GM18502 (cell line): ENCODE measurements at regions not wholly inside any gene's neighbourhood (a gene's known extent, or its start where the extent isn't known, plus 50 kb on each side); places are given as distances from the start of the nearest gene placed in this dataset.
"Not testable (repeated sequence)": the region's sequence is repeated elsewhere in the genome, so short reads cannot be mapped to it uniquely, and the experiment has no call there.

ENCODE experiments used
- ATAC-seq: cut with Tn5 transposase; IDR thresholded peaks from one replicate; pipeline ENCODE4 v1.9.1; 2021; ENCODE audit warnings: mild to moderate bottlenecking; ENCODE audit not compliant: unreplicated experiment, poor library complexity

GRCh38 chr1:55476445-55477015, 261.4 kb upstream of the USP24 start:
- ATAC-seq: no peak

DNA sequence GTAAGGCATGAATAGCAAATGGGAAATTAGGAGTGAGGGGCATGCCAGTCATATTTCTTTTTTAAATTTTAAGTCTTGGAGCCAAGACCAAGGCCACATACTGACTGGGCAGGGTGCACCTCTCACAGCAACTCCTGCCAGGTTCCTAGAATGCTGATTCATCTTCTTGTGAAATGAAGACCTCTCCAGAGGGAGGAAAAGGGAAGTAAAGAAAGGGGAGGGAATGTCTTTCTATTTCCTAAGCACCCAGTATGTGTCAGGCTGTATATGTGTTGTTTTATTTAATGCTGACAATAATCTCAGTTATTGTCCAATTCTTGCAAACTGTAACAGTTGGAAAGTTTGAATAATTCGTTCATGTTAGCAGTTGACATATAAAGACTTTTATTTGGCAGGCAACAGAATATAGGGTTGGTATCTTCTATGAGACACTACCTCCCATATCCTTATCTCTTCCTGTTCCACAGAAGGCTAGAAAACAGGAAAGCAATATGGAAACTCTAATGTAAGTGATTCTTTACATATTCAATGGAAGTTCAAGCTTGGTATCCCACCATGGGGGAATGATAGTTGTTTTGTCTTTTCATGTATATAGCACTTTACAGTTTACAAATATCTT, 259.1 kb upstream of the USP24 start:
- no peak for ATAC-seq

GRCh38 chr1:55473661-55474060, 258.5 kb upstream of the USP24 start:
- ATAC-seq: no peak

DNA sequence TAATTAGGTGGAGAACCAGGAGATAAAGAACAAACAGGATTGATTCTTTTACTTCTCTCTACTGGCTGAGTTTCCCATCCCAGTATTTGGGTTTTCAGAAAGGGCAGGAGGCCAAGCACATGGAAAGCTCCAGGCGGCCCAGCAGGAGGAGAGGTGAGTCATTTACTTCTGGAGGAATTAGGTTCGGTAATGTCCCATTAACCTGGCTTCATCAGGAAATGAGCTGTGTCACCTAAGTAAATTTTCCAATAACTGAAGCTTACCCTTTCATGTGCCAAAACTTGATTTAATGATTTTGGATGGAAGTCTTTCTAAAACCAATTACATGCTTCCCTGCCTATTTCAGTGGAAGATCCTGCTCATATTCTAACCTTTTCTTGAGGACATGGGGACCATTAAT, 257.6 kb upstream of the USP24 start:
- no peak for ATAC-seq

DNA sequence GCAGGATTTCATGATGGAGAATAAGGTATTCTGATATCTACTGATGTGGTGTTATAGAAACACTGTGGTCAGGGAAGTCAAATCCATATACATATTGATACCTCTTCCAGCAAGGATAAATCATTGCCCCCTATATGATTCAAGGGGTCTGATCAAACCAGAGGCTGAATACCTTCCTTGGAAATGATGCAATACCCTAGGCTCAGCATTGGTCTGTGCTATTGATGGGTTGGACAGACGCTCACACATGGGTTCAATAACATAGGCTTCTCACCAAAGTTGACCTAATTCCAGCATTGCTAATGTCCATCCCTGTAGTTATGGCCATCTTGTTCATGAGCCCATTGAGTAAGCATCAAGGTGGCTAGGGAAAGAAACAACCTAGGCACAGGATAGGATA, 257.0 kb upstream of the USP24 start:
- no peak for ATAC-seq

DNA sequence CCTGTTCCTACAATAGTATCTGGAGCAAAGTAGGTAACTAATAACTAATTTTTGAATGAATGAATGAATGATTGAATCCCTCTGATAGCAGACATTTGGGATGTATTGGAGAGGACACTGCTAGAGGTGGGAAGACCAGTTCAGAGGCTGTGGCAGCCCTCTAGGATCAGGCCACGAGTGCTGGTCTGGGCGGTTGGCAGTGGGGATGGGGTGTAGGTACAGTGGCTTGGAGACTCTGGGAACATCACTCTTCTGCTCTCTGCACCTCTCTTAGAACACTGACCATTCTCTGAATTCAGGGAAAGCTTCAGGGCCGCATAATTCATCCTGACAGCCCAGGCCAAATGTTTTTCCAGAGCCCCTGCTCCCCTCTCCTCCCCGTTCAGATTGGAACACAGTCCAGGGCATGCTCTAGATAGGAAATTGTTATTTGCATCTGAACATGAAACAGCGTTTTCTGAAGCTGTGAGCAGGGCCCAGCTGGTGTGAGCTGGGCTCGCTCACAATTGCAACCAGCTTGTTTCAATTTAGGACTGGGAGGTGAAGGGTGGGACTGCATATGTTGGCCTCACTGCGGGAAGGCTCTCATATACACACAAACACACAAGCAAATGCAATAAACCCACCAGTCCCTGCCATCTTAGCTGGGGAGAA, 253.1 kb upstream of the USP24 start:
- no peak for ATAC-seq

DNA sequence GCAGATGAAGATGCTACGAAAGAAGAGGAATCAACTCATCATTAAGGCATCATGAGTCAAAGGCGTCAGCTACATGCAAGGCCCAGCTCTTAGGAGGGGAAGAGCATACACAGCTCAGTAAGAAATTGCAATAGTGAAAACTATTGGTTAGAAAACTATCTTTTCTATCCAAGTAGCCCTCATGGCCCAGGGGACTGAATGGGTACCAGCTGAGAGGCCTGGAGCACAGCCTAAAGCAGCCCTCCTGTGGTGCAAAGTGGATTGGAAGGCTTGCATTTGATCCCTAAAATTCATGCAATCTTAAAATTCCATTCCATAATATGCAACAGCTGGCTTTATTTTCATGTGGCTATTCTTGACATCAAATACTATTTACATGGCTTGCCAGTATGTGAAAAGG, 251.8 kb upstream of the USP24 start:
- ATAC-seq: no peak

GRCh38 chr1:55466373-55466772, 251.2 kb upstream of the USP24 start:
- ATAC-seq: no peak

DNA sequence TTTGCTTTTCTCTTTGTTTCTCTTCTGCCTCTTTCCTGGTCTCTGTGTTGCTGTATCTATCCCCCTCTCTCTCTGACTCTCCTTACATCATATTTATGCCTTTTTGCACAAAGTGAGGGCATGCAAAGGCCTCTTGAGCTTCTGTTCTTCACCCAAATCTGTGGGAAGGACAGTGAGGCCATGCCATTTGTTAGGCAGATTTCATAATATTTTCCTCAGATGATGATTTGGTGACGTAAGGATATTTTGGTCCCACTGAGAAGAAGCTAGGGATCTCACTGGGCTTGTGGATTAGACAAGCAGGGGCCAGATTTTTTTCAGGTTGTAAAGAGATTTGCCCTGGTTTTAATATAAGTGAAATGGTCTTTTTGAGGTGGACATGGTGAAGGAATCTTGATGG, 249.4 kb upstream of the USP24 start:
- no peak for ATAC-seq

DNA sequence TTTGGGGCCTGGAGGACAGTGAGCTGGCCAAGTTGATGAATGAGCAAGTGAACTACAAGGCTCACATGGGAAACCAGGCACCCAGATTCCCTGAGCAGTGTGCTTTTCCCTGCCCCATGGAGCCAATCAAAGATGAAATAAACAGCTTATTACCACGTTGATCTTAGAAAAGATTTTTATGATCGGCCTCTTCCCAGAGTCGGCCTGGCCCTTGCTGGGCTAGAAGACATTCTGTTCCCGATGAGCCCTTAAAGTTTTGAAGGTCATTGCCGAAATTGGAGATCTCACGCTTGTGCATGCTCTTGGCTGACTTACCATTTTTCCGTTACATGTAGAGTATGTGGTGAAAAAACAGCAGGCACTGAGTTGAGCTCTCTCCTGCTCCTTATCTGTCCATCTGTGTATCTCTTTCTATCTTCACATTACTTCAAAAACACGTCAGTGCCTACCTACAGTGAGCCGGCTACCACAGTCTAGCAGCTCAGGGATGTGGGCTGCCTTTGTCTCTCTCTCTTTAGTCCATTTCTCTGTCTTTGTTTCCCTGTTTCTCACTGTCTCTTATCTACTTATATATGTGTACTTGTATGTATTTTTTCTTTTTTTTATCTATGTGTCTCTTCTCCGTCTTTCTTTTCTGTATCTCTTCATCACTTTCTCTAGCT, 248.8 kb upstream of the USP24 start:
- no peak for ATAC-seq

DNA sequence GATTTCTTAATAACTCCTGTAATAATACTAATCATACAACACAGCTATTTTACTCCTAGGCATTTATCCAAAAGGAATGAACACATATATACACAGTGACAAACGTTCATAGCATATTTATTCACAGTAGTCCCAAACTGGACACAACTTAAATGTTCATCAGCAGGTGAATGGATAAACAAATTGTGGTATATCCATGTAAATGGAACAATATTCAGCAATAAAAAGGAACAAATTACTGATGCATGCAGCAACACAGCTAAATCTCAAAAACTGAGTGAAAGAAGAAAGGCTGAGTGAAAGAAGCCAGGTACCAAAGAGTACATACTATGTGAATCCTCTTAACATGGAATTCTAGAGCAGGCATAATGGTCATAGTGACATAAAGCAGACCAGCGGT, 242.7 kb upstream of the USP24 start:
- ATAC-seq: no peak

DNA sequence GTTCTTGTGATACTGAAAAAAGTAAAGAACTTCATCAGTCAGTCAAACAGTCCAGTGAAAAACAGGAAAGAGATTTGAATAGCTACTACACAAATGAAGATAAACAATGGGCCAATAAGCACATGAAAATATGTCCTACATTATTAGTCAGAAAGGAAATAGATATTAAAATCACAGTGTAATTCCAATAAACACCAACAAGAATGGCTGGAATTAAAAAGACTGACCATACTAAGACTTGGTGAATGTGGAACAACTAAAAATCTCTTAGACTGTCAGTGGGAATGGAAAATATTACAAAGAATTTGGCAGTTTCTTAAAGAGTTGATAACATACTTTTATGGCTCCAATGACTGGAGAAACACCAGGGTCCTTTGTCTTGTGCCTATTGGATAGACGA, 241.8 kb upstream of the USP24 start:
- ATAC-seq: no peak

GRCh38 chr1:55448261-55448660, 233.1 kb upstream of the USP24 start:
- no peak for ATAC-seq

DNA sequence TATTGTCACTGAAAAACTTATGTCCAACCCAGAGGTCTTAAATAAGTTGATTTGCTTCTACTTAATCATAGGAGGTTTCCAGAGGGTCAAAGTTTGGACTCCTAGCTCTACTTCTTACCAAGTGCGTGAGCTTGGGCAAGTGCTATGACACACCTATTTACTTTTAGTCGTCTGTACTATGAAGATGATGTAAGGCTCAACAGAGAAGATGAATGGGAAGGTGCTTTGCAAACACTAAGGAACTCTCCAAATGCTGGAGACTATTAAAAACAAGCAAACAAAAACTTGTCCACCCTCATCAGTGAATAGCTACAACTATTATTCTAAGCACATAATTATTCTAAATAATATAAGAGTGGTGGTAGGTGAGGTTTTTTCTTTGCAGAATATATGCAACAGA, 232.3 kb upstream of the USP24 start:
- no peak for ATAC-seq

DNA sequence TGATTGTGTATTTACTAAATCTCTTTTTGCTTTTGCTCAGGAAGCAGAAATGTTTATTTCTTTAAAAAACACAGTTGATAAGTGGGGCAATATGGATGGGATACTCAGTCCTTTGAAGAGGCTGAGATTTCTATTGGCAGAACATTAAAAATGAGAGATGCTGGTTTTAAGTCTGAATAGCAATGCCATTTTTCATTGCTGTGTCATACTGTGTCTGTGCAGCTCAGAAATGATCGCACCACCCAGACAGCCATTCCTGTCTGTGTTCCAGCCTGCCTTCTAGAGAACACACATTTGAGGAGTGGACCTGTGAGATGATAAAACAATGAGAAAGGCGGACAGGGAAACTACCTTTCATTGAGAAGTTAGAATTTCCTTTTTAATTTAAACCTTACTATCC, 231.2 kb upstream of the USP24 start:
- no peak for ATAC-seq

- ATAC-seq: peak; percentile 74
Observed at GRCh38 chr1:55445416-55445815, 230.3 kb upstream of the USP24 start.

- ATAC-seq: peak; percentile 56
Observed at GRCh38 chr1:55444667-55445066, 229.5 kb upstream of the USP24 start.

- ATAC-seq: no peak
Observed at GRCh38 chr1:55443175-55443915, 228.2 kb upstream of the USP24 start.

DNA sequence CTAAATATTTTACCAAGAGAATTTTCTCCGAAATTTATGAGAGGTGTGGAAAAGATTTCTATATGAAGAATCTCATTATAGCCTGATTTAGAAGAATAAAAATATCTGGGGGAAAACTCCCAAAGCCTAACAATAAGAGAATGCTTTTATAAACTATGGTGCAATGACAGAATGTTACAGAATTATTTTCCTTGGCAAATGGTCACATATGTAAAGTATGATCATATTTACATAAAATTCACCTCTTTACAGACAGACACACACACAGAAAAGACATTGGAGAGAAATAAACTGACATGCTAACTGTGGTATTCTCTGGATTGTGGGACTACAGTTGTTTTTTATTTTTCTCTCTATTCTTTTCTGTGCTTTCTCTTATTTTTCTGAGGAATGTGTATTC, 226.3 kb upstream of the USP24 start:
- no peak for ATAC-seq

- no peak for ATAC-seq
Observed at GRCh38 chr1:55437692-55438091, 222.5 kb upstream of the USP24 start.

DNA sequence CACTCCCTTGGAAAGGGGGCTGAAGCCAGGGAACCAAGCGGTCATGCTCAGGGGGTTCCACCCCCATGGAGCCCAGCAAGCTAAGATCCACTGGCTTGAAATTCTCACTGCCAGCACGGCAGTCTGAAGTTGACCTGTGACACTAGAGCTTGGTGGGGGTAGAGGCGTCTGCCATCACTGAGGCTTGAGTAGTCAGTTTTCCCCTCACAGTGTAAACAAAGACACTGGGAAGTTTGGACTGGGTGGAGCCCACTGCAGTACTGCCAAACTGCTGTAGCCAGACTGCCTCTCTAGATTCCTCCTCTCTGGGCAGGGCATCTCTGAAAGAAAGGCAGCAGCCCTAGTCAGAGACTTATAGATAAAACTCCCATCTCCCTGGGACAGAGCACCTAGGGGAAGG, 215.6 kb upstream of the USP24 start:
- ATAC-seq: not testable (repeated sequence)
